HG03139 (cell line): ENCODE measurements at regions not wholly inside any gene's neighbourhood (a gene's known extent, or its start where the extent isn't known, plus 50 kb on each side); places are given as distances from the start of the nearest gene placed in this dataset.
"Not testable (repeated sequence)": the region's sequence is repeated elsewhere in the genome, so short reads cannot be mapped to it uniquely, and the experiment has no call there.

Experiments
- ATAC-seq: cut with Tn5 transposase; IDR thresholded peaks from one replicate; pipeline ENCODE4 v1.9.1; 2021; ENCODE audit not compliant: unreplicated experiment

DNA sequence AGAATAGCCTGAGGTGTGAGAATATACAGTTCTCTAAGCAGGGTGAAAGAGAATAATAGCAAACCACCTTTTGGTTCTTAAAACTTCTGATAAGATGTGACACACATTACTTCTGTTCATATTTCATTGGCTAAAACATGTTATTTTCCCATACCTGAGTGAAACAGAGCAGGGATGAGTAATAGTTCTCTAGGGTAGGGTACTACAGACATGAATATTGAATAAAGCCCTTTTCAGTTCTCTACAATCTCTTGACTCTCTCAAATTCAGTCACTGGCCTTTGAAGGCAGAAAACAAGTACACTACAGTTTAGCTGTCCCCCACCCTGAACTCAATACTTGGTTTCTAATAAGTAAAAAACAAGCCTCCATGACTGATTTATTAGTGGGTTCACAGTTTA, 454.1 kb upstream of the MDGA2 start:
- no peak for ATAC-seq

DNA sequence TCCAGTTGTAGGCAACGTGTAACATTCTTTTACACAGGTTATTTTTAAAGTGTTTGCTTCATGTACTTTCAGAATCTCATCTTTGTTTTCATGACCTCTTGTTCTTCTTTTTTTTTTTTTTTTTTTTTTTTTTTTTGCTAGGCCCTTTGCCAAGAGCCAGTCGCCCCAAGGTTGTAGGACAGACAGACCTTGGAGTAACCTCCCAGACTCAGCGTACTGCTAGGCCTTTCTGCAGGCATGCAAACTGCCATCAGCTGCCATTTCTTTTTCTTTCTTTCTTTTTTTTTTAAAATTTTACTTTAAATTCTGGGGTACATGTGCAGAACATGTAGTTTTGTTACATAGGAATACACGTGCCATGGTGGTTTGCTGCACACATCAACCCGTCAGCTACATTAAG, 452.3 kb upstream of the MDGA2 start:
- ATAC-seq = no peak

- no peak for ATAC-seq
Measured at GRCh38 chr14:48125654-48126053, 450.2 kb upstream of the MDGA2 start.

- ATAC-seq = no peak
Measured at GRCh38 chr14:48113713-48114112, 438.3 kb upstream of the MDGA2 start.

DNA sequence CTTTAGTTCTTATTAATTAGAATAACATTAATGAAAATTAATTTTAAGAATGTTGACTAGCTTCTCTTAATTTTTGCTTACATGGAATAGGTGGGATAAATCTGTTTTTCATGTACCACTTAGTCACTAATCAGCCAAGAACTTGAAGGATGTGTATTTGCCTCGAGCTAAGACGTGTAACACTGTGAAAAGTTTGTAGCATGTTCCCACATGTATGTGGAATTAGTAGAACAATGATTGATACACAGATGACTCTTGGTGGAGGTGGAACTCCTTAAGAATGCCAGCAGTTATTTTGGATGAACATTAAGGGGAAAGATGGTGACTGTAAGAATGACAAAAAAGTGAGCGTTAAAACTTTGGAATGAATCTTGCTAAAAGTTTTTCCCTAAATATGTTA, 435.7 kb upstream of the MDGA2 start:
- ATAC-seq = no peak

DNA sequence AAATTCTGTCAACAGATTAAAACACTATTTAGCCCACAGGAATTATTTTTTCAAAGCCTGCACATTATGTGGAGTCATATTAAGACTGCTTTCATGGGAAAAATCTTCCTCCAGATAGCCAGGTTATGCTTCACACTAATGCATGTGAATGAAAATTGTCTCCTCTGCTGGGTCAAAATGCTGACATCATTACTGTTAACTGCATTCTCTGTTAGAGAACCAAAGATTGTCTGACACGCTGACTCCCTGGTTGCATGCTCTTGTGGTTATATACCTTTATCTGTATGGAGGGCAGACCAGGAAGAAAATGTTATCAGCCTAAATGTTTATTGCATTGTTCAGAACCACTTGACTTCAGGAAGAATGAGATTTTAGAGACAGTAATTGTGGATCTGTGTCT, 432.2 kb upstream of the MDGA2 start:
- ATAC-seq = no peak

- ATAC-seq = no peak
Measured at GRCh38 chr14:48096897-48097296, 421.5 kb upstream of the MDGA2 start.

- no peak for ATAC-seq
Measured at GRCh38 chr14:48086516-48086915, 411.1 kb upstream of the MDGA2 start.

GRCh38 chr14:48075487-48075886, 400.1 kb upstream of the MDGA2 start:
- ATAC-seq = no peak

DNA sequence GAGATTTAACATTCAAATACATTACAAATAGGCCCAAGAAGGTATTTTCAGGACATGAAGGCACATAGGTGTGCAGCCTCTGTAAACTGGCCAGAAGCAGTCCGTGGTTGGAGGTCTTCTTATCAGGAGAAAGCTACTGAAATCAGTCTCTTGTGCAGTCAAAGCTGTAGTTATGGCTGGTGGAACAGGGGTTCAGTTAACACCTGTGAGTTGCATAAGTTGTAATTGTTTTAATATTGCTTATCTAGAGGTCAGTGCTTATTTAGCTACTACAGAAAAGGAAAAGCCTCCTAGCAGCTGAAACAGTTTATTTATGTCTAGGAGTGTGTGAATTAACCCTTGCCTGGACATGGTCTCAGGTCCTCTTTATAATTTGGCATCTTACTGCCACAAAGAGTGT, 377.6 kb upstream of the MDGA2 start:
- ATAC-seq = no peak

DNA sequence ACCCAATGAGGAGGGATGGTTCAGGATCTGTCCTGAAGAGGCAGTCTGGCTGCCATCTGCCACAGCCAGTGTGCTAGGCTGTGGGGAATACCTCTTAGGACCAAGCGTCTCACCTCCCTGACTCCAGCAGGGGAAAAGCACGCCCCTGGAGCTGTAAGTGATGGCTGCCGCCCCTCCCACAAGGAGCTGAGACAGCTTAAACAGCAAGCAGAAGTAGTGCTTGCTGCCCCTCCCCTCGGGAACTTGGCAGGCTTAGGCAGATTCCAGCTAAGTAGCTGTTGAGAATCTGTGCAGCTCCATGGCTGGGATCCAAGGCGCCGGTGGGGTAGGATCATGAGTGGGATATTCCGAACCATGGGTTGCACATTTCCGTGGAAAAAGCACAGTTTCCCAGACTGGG, 360.4 kb upstream of the MDGA2 start:
- ATAC-seq = no peak

DNA sequence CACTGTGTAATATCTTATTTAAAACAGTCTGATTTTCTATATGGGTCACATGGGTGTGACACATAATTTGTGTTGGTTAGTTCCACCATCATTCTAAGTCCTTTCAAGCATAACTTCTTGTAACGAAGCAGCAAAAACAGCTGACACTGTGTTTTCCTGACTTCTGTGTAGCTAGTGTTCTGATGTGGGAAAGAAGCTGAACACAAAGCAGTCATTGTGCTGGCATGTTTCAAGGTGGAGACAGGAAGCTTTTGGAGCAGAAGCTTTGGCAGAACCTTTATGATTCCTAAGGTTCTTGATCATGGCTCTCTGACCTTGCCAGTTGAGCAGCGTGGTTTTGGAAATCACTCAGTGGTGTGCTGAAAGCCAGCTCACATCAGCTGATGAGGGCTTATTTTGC, 351.7 kb upstream of the MDGA2 start:
- no peak for ATAC-seq

DNA sequence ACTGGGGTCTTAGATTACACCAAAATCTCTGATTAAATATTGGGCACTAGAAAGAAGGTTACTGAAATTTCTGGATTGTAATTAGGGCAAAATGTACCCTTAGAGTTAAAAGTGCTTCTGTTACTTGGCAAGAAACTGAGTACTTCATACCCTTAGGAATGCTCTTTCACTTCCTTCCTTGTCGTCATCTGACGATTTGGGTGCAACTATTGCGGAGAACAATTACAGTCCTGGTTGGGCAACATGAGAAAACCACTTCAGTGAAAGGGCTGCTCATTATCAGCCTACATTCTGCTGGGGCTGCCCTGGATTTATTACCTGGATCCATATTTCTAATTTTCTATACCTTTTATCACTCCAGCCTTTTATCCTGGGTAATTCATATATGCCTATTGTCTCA, 348.5 kb upstream of the MDGA2 start:
- ATAC-seq = no peak

GRCh38 chr14:48011484-48011883, 336.1 kb upstream of the MDGA2 start:
- not testable (repeated sequence) for ATAC-seq

- no peak for ATAC-seq
Measured at GRCh38 chr14:48008646-48009045, 333.2 kb upstream of the MDGA2 start.

DNA sequence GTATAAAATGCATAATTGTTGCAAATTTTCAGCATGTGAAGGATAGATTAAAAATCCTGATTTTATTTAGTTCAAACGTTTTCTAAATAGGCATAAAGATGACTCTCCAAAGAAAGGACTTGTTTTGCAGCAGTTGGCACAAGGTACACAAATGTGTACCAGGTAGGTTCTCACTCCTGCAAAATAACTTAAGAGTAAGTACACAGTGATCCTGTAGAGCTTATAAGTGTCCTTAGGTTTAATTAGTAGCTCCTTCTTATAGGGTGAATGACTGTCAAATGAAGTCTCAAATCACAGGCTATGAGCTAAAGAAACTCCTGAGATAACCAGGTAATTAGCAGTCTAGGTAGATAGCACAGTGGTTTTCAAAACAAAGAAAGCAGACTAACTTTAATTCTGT, 330.6 kb upstream of the MDGA2 start:
- ATAC-seq = no peak

DNA sequence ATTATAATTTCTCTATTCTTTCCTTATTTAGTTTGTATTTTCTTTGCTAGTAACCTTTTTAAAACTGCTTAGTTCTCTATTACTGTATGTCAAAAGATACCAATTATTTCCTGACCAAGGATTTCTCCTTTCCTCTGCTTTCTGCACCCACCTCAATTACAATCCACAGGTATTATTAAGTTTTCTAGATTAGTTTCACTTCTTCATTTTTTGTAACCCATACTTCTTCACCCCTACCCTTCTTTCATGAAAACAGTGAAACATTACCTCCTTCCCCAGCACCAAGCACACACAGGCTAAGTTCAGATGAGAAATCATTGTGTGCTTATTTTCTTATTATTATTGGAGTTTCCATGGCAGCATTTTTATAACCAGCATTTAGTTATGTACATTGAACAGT, 318.5 kb upstream of the MDGA2 start:
- no peak for ATAC-seq

GRCh38 chr14:47988175-47988574, 312.8 kb upstream of the MDGA2 start:
- no peak for ATAC-seq

GRCh38 chr14:47978871-47979270, 303.5 kb upstream of the MDGA2 start:
- ATAC-seq = no peak

- no peak for ATAC-seq
Measured at GRCh38 chr14:47976139-47976538, 300.7 kb upstream of the MDGA2 start.

GRCh38 chr14:47966076-47966810, 290.8 kb upstream of the MDGA2 start:
- no peak for ATAC-seq

GRCh38 chr14:47961634-47962033, 286.2 kb upstream of the MDGA2 start:
- ATAC-seq = no peak

DNA sequence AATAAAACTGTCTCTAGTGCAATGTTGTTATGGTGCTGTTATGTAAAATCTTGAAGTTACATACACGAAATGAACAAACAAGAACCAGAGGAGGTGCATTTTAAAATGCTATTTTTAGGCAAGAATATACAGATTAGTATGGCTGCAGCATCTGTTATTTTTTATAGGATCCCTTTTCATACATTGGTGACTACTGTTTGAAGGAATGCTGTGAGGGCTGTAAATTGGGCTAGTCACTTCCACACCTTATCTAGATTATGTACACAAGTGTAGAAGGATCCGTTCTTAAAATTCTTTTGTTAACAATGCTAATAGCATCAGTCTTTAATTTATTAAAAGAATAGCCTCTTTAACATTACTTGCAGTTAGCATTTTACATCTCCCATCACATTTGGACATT, 284.3 kb upstream of the MDGA2 start:
- no peak for ATAC-seq
